ENCODE measurements at regions not wholly inside any gene's neighbourhood (a gene's known extent, or its start where the extent isn't known, plus 50 kb on each side); places are given as distances from the start of the nearest gene placed in this dataset.
A peak's percentile ranks its signal among the peaks of the same experiment; 100 is the strongest.

GRCh38 chr12:91918431-91918830, 227.2 kb downstream of the BTG1 start:
- no peak overlapping the region for H3K27ac ChIP-seq
- no peak for TF ChIP-seq CTCF (conservative IDR thresholded peaks at IDR 0.05)

- TF ChIP-seq CTCF (conservative IDR thresholded peaks at IDR 0.05): no peak
Measured at GRCh38 chr12:91914701-91915100, 230.9 kb downstream of the BTG1 start.

GRCh38 chr12:91913651-91914050, 232.0 kb downstream of the BTG1 start:
- TF ChIP-seq CTCF (conservative IDR thresholded peaks at IDR 0.05): no peak
- 0 out of 2 replicates have a peak overlapping the region, but pooled peaks have one; percentile 32 for H3K27ac ChIP-seq

More at GRCh38 chr12:91914701-91915100, 230.9 kb downstream of the BTG1 start:
- H3K27ac ChIP-seq: peak overlapping the region; percentile 32; the same call in 1 of the 2 replicates

- no peak for TF ChIP-seq CTCF (conservative IDR thresholded peaks at IDR 0.05)
- no peak overlapping the region for H3K27ac ChIP-seq
Measured at GRCh38 chr12:91913124-91913523, 232.5 kb downstream of the BTG1 start.

GRCh38 chr12:91912178-91912577, 233.5 kb downstream of the BTG1 start:
- TF ChIP-seq CTCF (conservative IDR thresholded peaks at IDR 0.05): no peak
- no peak overlapping the region for H3K27ac ChIP-seq

GRCh38 chr12:91910871-91911388, 234.7 kb downstream of the BTG1 start:
- TF ChIP-seq CTCF (conservative IDR thresholded peaks at IDR 0.05): no peak
- no peak overlapping the region for H3K27ac ChIP-seq

- no peak for TF ChIP-seq CTCF (conservative IDR thresholded peaks at IDR 0.05)
- H3K27ac ChIP-seq: no peak overlapping the region
Measured at GRCh38 chr12:91902860-91903683, 242.6 kb downstream of the BTG1 start.
